ENCODE measurements at regions not wholly inside any gene's neighbourhood (a gene's known extent, or its start where the extent isn't known, plus 50 kb on each side); places are given as distances from the start of the nearest gene placed in this dataset.

GRCh38 chr5:74199005-74199404 is 441.5 kb downstream of the ENC1 start:
- no peak for TF ChIP-seq POLR2A (IDR thresholded peaks at IDR 0.05)
- TF ChIP-seq, protein P1, sequence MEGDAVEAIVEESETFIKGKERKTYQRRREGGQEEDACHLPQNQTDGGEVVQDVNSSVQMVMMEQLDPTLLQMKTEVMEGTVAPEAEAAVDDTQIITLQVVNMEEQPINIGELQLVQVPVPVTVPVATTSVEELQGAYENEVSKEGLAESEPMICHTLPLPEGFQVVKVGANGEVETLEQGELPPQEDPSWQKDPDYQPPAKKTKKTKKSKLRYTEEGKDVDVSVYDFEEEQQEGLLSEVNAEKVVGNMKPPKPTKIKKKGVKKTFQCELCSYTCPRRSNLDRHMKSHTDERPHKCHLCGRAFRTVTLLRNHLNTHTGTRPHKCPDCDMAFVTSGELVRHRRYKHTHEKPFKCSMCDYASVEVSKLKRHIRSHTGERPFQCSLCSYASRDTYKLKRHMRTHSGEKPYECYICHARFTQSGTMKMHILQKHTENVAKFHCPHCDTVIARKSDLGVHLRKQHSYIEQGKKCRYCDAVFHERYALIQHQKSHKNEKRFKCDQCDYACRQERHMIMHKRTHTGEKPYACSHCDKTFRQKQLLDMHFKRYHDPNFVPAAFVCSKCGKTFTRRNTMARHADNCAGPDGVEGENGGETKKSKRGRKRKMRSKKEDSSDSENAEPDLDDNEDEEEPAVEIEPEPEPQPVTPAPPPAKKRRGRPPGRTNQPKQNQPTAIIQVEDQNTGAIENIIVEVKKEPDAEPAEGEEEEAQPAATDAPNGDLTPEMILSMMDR (IDR thresholded peaks at IDR 0.05) = no peak
